ENCODE measurements at regions not wholly inside any gene's neighbourhood (a gene's known extent, or its start where the extent isn't known, plus 50 kb on each side); places are given as distances from the start of the nearest gene placed in this dataset.

DNA sequence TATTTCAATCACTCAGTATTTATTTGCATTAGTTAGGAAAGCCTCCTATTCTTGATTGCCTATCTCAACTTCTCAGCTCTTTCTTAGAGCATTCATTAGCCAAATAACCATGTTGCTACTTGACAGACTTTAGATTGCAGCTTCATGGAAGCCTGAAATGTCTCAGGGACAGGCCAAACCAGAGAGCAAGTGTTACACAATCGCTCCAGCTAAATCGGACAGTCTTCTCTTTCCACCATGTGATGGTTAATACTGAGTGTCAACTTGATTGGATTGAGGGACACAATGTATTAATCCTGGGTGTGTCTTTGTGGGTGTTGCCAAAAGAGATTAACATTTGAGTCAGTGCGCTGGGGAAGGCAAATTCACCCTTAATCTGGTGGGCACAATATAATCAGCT is 106.5 kb upstream of the DRD2 start (continued):
- TF ChIP-seq, protein P1, sequence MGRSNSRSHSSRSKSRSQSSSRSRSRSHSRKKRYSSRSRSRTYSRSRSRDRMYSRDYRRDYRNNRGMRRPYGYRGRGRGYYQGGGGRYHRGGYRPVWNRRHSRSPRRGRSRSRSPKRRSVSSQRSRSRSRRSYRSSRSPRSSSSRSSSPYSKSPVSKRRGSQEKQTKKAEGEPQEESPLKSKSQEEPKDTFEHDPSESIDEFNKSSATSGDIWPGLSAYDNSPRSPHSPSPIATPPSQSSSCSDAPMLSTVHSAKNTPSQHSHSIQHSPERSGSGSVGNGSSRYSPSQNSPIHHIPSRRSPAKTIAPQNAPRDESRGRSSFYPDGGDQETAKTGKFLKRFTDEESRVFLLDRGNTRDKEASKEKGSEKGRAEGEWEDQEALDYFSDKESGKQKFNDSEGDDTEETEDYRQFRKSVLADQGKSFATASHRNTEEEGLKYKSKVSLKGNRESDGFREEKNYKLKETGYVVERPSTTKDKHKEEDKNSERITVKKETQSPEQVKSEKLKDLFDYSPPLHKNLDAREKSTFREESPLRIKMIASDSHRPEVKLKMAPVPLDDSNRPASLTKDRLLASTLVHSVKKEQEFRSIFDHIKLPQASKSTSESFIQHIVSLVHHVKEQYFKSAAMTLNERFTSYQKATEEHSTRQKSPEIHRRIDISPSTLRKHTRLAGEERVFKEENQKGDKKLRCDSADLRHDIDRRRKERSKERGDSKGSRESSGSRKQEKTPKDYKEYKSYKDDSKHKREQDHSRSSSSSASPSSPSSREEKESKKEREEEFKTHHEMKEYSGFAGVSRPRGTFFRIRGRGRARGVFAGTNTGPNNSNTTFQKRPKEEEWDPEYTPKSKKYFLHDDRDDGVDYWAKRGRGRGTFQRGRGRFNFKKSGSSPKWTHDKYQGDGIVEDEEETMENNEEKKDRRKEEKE (IDR thresholded peaks at IDR 0.05; ENCODE audit: borderline replicate concordance in 1 of 2, control insufficient read depth in 1 of 2, low read depth in 2 of 2, low read length in 1 of 2): no peak

GRCh38 chr11:113579292-113579940 is 104.2 kb upstream of the DRD2 start:
- peak; percentile 15 for FAIRE-seq
- intact Hi-C loops (cut with micrococcal nuclease) (no loop called here), in situ Hi-C loops (cut with MboI) (no loop called here)
- ChIA-PET CTCF (ENCODE audit: low intra/inter-chr PET ratio) (no interaction called here), POLR2A (no interaction called here)
- no peaks in the 10 kb centered on the region for H3K36me3 ChIP-seq (ENCODE audit: control insufficient read depth, insufficient read depth, low read length)
- peak; percentile 51 for ATAC-seq
- H3K9me3 ChIP-seq (replicated peaks; ENCODE audit: control insufficient read depth, insufficient read depth, low read depth, low read length): no peaks in the 10 kb centered on the region
- no peaks in the 10 kb centered on the region for H4K20me1 ChIP-seq (replicated peaks; ENCODE audit: control insufficient read depth, insufficient read depth, low read length)
- whole genome bisulfite sequencing (ENCODE audit: insufficient coverage, low coverage, missing lambda C conversion rate): 32% methylated on average over 11 of the region's 11 CpGs
- H3K9me1 ChIP-seq (ENCODE audit: control insufficient read depth, insufficient read depth, low read length): no peaks in the 10 kb centered on the region
- H3K4me1 ChIP-seq (replicated peaks in 1 of 2; ENCODE audit: control insufficient read depth in 2 of 2, insufficient read depth in 2 of 2, low read length in 2 of 2): peaks cover 0 to 6% of the 10 kb centered on the region in 2 experiments; a peak in 3 of 5 replicates
- no peaks in the 10 kb centered on the region for H3K79me2 ChIP-seq (ENCODE audit: control insufficient read depth, insufficient read depth, low read length)
- no peak overlapping the region for H3K4me3 ChIP-seq
- H3K9ac ChIP-seq (ENCODE audit: insufficient read depth in 1 of 2, low read depth in 2 of 2, low read length in 2 of 2): peak overlapping the region in 1 of 2 experiments; percentile 55; a peak in 1 of 4 replicates
- DNase-seq (ENCODE audit: extremely low read depth in 1 of 4, low spot score in 3 of 4): peak in 1 of 4 experiments; percentile 13
- no peaks in the 10 kb centered on the region for H3K27me3 ChIP-seq (ENCODE audit: control insufficient read depth in 2 of 2, insufficient read depth in 2 of 2, low read length in 2 of 2)
- no peak overlapping the region for H3K4me2 ChIP-seq (ENCODE audit: insufficient read depth, low read length)
- BruUV-seq (replicated peaks): no TSS peak
- H3K27ac ChIP-seq (ENCODE audit: extremely low read depth, low read depth, low read length): no peak overlapping the region
- TF ChIP-seq ZNF324 (CRISPR knock-in tag; IDR thresholded peaks at IDR 0.05) (no peak), THRA (IDR thresholded peaks at IDR 0.05) (no peak), TCF3 (CRISPR knock-in tag; IDR thresholded peaks at IDR 0.05) (peak; percentile 19; the same call in 1 of the 2 replicates)
- TF ChIP-seq, protein P2, sequence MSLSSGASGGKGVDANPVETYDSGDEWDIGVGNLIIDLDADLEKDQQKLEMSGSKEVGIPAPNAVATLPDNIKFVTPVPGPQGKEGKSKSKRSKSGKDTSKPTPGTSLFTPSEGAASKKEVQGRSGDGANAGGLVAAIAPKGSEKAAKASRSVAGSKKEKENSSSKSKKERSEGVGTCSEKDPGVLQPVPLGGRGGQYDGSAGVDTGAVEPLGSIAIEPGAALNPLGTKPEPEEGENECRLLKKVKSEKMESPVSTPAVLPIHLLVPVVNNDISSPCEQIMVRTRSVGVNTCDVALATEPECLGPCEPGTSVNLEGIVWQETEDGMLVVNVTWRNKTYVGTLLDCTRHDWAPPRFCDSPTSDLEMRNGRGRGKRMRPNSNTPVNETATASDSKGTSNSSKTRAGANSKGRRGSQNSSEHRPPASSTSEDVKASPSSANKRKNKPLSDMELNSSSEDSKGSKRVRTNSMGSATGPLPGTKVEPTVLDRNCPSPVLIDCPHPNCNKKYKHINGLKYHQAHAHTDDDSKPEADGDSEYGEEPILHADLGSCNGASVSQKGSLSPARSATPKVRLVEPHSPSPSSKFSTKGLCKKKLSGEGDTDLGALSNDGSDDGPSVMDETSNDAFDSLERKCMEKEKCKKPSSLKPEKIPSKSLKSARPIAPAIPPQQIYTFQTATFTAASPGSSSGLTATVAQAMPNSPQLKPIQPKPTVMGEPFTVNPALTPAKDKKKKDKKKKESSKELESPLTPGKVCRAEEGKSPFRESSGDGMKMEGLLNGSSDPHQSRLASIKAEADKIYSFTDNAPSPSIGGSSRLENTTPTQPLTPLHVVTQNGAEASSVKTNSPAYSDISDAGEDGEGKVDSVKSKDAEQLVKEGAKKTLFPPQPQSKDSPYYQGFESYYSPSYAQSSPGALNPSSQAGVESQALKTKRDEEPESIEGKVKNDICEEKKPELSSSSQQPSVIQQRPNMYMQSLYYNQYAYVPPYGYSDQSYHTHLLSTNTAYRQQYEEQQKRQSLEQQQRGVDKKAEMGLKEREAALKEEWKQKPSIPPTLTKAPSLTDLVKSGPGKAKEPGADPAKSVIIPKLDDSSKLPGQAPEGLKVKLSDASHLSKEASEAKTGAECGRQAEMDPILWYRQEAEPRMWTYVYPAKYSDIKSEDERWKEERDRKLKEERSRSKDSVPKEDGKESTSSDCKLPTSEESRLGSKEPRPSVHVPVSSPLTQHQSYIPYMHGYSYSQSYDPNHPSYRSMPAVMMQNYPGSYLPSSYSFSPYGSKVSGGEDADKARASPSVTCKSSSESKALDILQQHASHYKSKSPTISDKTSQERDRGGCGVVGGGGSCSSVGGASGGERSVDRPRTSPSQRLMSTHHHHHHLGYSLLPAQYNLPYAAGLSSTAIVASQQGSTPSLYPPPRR (CRISPR knock-in tag; IDR thresholded peaks at IDR 0.05; ENCODE audit: borderline replicate concordance): no peak
- H2AFZ ChIP-seq (ENCODE audit: low read depth, low read length): peak overlapping the region; percentile 34; the same call in 1 of the 2 replicates

Measured in K562 (cell line).